BJ (cell line): ENCODE measurements at regions not wholly inside any gene's neighbourhood (a gene's known extent, or its start where the extent isn't known, plus 50 kb on each side); places are given as distances from the start of the nearest gene placed in this dataset.

Experiments used
- CTCF ChIA-PET: fragments of 350-600 bp; formaldehyde crosslinking; extraction: SDS; loops from one replicate; lab custom pipeline; 2021; ENCODE audit warnings: antibody characterized with exemption, inconsistent platforms; lab: Yijun Ruan, JAX
- POLR2A ChIA-PET: fragments of 300-600 bp; sonication (Branson Sonifier 250); formaldehyde crosslinking; extraction: SDS; loops from one replicate; lab custom pipeline; 2021; ENCODE audit warnings: antibody characterized with exemption; lab: Charles Lee
- DNase-seq: peaks from one replicate; pipeline ENCODE4 v3.0.0-alpha.2; 2011; ENCODE audit warnings: low read depth
- H3K27me3 ChIP-seq: 2 replicates; pipeline ENCODE4 v1.6.0; 2011; ENCODE audit warnings: low read length; ENCODE audit not compliant: control insufficient read depth, insufficient read depth
- H3K36me3 ChIP-seq: 2 replicates; pipeline ENCODE4 v1.5.1; 2011; ENCODE audit warnings: low read length; ENCODE audit not compliant: control insufficient read depth, insufficient read depth
- H3K4me3 ChIP-seq: 2 replicates; pipeline ENCODE4 v1.5.1; 2011; ENCODE audit warnings: low read depth, mild to moderate bottlenecking, control low read depth, low read length
- TF ChIP-seq, protein P1 (sequence below): IDR thresholded peaks from 2 replicates; pipeline ENCODE4 v1.5.1; 2011; ENCODE audit warnings: low read depth, mild to moderate bottlenecking, control low read depth, inconsistent platforms, low read length, moderate library complexity; ENCODE audit not compliant: insufficient read depth

DNA sequence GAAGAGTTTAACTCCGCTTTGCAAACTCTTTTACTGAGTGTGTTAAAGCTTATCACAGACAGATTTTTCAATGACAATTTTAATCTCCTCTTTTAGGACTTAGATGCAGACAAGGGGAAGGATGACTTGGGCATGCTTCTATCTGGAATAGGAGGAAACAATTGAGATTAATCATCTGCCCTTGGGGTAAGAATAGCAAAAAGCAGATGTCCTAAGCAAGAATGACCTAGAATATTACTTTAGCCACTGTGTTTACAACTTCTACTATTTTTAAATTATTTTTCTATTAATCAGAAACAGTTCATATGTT, 569.0 kb upstream of the ADGRL2 start:
- DNase-seq, result peak; percentile 24
- ChIA-PET CTCF (no interaction called here), POLR2A (no interaction called here)
- H3K4me3 ChIP-seq, result no peak overlapping the region
- H3K27me3 ChIP-seq, result no peaks in the 10 kb centered on the region
- TF ChIP-seq, protein P1, sequence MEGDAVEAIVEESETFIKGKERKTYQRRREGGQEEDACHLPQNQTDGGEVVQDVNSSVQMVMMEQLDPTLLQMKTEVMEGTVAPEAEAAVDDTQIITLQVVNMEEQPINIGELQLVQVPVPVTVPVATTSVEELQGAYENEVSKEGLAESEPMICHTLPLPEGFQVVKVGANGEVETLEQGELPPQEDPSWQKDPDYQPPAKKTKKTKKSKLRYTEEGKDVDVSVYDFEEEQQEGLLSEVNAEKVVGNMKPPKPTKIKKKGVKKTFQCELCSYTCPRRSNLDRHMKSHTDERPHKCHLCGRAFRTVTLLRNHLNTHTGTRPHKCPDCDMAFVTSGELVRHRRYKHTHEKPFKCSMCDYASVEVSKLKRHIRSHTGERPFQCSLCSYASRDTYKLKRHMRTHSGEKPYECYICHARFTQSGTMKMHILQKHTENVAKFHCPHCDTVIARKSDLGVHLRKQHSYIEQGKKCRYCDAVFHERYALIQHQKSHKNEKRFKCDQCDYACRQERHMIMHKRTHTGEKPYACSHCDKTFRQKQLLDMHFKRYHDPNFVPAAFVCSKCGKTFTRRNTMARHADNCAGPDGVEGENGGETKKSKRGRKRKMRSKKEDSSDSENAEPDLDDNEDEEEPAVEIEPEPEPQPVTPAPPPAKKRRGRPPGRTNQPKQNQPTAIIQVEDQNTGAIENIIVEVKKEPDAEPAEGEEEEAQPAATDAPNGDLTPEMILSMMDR, result no peak
- no peaks in the 10 kb centered on the region for H3K36me3 ChIP-seq

DNA sequence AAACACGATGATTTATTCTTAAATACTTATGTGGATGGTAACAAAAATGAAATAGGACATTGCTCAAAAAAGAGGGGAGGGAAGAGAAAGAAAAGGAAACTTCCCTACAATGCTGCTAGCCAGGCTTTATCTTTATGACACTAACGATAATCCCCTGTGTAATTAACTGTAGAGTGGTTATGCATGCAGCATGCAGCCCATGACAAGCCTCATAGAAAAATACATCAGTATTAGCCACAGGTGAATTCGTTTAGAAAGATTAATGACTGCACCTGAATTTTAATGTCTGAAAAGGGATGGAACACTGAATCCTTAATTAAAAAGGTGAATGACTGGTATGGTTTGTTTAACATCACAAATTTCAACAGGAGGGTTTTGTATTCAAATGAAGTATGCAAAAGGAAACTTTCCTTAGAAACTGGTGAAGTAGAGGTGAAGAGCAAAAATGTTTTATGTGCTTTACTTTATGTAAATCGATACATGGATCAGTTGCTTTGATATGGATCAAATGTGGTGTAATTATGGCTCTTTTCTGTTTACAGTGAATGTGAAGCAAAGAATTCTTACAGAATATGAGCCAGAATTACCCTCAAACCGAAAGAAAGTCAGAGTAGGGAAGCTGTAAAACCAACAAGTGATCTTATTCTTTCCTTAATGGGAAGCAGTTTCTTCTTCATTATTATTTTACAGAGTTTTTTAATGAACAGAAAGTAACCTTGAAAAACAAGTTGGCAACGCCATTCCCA, 569.6 kb upstream of the ADGRL2 start:
- H3K4me3 ChIP-seq, result no peak overlapping the region
- ChIA-PET CTCF (no interaction called here), POLR2A (no interaction called here)
- no peak for DNase-seq
- TF ChIP-seq, protein P1, result no peak
- no peaks in the 10 kb centered on the region for H3K36me3 ChIP-seq
- no peaks in the 10 kb centered on the region for H3K27me3 ChIP-seq

DNA sequence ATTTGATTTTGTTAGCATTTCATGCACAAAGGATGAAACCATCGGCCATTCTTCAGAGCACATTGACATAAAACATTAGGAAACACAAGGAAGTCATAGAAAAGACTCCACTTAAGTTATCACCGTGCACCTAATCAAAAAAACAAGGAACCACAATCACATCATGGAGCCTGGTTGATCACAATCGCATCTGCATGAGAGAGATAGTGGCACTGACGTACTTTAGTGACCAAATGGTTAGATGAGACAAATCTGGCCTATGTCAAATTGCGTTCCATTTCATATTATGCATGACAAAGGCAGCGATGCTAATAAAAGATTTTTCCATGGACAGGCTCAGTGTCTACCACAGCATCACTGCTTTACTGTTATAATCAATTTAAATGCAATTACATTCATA, 571.8 kb upstream of the ADGRL2 start:
- POLR2A ChIA-PET, result no interaction called here
- Histone ChIP-seq H3K27me3 (no peaks in the 10 kb centered on the region), H3K36me3 (no peaks in the 10 kb centered on the region), H3K4me3 (no peak overlapping the region)
- TF ChIP-seq, protein P1, result no peak
- no peak for DNase-seq
- CTCF ChIA-PET, result interaction anchor here (0.6 to 1.2 kb wide), 2 partner anchors 41 to 115 kb away, joined by 3 to 5 read pairs; no protein-coding TSS in a partner anchor

DNA sequence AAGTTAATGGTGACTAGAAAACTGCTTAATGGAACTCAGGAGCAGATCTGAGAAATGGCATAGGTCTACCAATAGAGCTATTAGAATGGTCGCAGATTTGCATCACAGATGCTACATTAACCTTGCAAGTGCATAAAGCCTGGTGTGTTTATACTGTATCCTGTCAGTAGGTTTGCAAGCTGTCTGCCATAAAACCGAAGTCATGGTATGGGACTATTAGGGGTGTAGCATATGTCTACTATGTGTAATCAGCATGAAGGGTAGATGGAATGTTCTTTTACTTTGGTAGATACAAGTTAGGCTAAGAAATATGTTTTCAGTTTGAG, 574.2 kb upstream of the ADGRL2 start:
- no peak for DNase-seq
- CTCF ChIA-PET, result interaction anchor here (0.6 to 1.0 kb wide), 2 partner anchors 11 to 40 kb away, joined by 3 to 4 read pairs; no protein-coding TSS in a partner anchor
- TF ChIP-seq, protein P1, result no peak
- POLR2A ChIA-PET, result no interaction called here
- no peak overlapping the region for H3K4me3 ChIP-seq
- no peaks in the 10 kb centered on the region for H3K36me3 ChIP-seq
- no peaks in the 10 kb centered on the region for H3K27me3 ChIP-seq

DNA sequence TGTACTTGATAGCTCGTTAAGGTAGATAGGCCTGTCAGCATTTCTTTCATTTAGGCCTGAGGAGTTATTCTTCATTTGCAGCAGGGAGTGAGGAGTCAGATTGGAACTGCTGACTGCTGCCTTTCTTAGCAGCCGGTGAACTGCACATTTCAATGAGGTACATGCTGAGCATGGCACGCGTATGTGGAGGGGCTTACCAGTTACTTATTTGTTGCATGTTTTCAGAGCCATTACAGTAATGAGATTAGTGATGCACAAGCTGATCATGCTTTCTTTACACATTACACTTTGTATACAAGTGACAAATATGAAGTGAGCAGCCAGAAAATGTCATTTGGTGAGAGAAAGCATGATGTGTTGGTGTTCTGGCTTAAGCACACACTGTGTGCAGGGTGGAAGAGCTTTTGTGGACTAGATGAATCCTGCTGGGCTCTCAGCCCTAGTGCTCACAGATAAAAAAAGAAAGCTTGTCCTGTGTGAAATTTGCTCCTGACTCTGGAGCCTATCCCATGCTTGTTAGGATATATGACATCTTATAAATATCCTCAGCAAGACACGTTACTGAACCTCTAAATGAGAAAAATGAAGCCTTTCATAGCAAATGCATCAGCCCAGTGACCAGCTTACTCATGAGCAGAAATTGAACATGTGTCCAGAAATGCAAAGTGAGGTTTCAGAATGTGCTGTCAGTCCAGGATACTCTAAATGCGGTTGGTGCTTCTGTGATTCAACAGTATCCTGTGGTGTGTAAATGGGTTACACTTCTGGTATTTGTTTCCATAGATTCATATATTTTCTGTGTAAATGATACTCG, 574.7 kb upstream of the ADGRL2 start:
- H3K27me3 ChIP-seq, result no peaks in the 10 kb centered on the region
- DNase-seq, result no peak
- CTCF ChIA-PET, result interaction anchor here (0.6 to 1.0 kb wide), 2 partner anchors 12 to 40 kb away, joined by 3 to 4 read pairs; no protein-coding TSS in a partner anchor
- no peaks in the 10 kb centered on the region for H3K36me3 ChIP-seq
- POLR2A ChIA-PET, result no interaction called here
- no peak overlapping the region for H3K4me3 ChIP-seq
- TF ChIP-seq, protein P1, result no peak
